HepG2 (cell line): ENCODE measurements at regions not wholly inside any gene's neighbourhood (a gene's known extent, or its start where the extent isn't known, plus 50 kb on each side); places are given as distances from the start of the nearest gene placed in this dataset.
A peak's percentile ranks its signal among the peaks of the same experiment; 100 is the strongest.

ENCODE experiments used
- ELF4 ChIP-seq: sonication (generic); formaldehyde crosslinking; IDR thresholded peaks from 2 replicates; pipeline ENCODE4 v1.5.0; 2020; ENCODE audit warnings: missing genetic modification reagents, mild to moderate bottlenecking, moderate library complexity, borderline replicate concordance
- HNF1A ChIP-seq, 2 experiments: sonication (generic) in 1 of 2; formaldehyde crosslinking in 1 of 2; IDR thresholded peaks; 2 replicates each; pipeline versions ENCODE4 v1.4.0 to v1.6.1; 2016 to 2020; ENCODE audit warnings: borderline replicate concordance in 1 of 2, low read depth in 1 of 2, mild to moderate bottlenecking in 1 of 2, missing genetic modification reagents in 1 of 2
- KMT2B ChIP-seq: IDR thresholded peaks from 2 replicates; pipeline ENCODE4 v1.6.1; 2016; ENCODE audit warnings: missing genetic modification reagents, missing compliant biosample characterization
- LCORL ChIP-seq, 2 experiments: fragments of 450-650 bp in 1 of 2; sonication (generic) in 1 of 2; formaldehyde crosslinking in 1 of 2; IDR thresholded peaks; 2 replicates each; pipeline versions ENCODE4 v1.5.0 to v1.6.1; 2017 to 2020; ENCODE audit warnings: antibody characterized with exemption in 1 of 2, missing genetic modification reagents in 1 of 2
- MYPOP ChIP-seq: sonication (generic); formaldehyde crosslinking; IDR thresholded peaks from 2 replicates; pipeline ENCODE4 v1.8.1; 2023; ENCODE audit warnings: mild to moderate bottlenecking, moderate library complexity, missing genetic modification reagents
- PBX3 ChIP-seq: sonication (generic); formaldehyde crosslinking; IDR thresholded peaks from 2 replicates; pipeline ENCODE4 v1.8.1; 2023; ENCODE audit warnings: missing genetic modification reagents, inconsistent platforms, borderline replicate concordance
- RFX1 ChIP-seq: fragments of 450-650 bp; IDR thresholded peaks from 2 replicates; pipeline ENCODE4 v1.6.1; 2017
- SPEN ChIP-seq: sonication (generic); formaldehyde crosslinking; IDR thresholded peaks from 2 replicates; pipeline ENCODE4 v1.5.1; 2020; ENCODE audit warnings: low read depth, mild to moderate bottlenecking, missing genetic modification reagents
- TAF1 ChIP-seq: sonication (generic); formaldehyde crosslinking; IDR thresholded peaks from 2 replicates; pipeline ENCODE4 v1.4.0; 2020; ENCODE audit warnings: missing genetic modification reagents
- ZNF232 ChIP-seq: sonication (generic); formaldehyde crosslinking; IDR thresholded peaks from 2 replicates; pipeline ENCODE4 v1.4.0; 2020; ENCODE audit warnings: missing genetic modification reagents, borderline replicate concordance
- ZNF331 ChIP-seq: sonication (generic); formaldehyde crosslinking; IDR thresholded peaks from 2 replicates; pipeline ENCODE4 v1.4.0; 2020; ENCODE audit warnings: missing genetic modification reagents
- ZNF547 ChIP-seq: sonication (generic); formaldehyde crosslinking; IDR thresholded peaks from 2 replicates; pipeline ENCODE4 v1.5.1; 2020; ENCODE audit warnings: mild to moderate bottlenecking, missing genetic modification reagents
- ZNF713 ChIP-seq: sonication (generic); formaldehyde crosslinking; IDR thresholded peaks from 2 replicates; pipeline ENCODE4 v1.4.0; 2020; ENCODE audit warnings: mild to moderate bottlenecking, missing genetic modification reagents
- ZNF747 ChIP-seq: sonication (generic); formaldehyde crosslinking; IDR thresholded peaks from 2 replicates; pipeline ENCODE4 v1.8.1; 2023; ENCODE audit warnings: missing genetic modification reagents, mild to moderate bottlenecking, borderline replicate concordance
- ZNF770 ChIP-seq: sonication (generic); formaldehyde crosslinking; IDR thresholded peaks from 2 replicates; pipeline ENCODE4 v1.5.0; 2020; ENCODE audit warnings: mild to moderate bottlenecking, missing genetic modification reagents
- ZNF839 ChIP-seq: sonication (generic); formaldehyde crosslinking; IDR thresholded peaks from 2 replicates; pipeline ENCODE4 v1.4.0; 2020; ENCODE audit warnings: missing genetic modification reagents, mild to moderate bottlenecking, borderline replicate concordance

GRCh38 chr3:72144773-72145505, 360.0 kb upstream of the PROK2 start (continued):
- no peak for TF ChIP-seq LCORL (IDR thresholded peaks at IDR 0.05)
- TF ChIP-seq LCORL (CRISPR knock-in tag; IDR thresholded peaks at IDR 0.05) = peak; percentile 23; the same call in 1 of the 2 replicates
- no peak for TF ChIP-seq TAF1 (CRISPR knock-in tag)
- no peak for TF ChIP-seq SPEN (CRISPR knock-in tag)
- TF ChIP-seq MYPOP (CRISPR knock-in tag) = no peak
- TF ChIP-seq RFX1 = no peak
- TF ChIP-seq ZNF839 (CRISPR knock-in tag) = no peak
- no peak for TF ChIP-seq ZNF713 (CRISPR knock-in tag)
- no peak for TF ChIP-seq ELF4 (CRISPR knock-in tag)
- TF ChIP-seq KMT2B = no peak
- TF ChIP-seq ZNF770 (CRISPR knock-in tag) = no peak
- no peak; the same call in 1 of the 2 replicates for TF ChIP-seq HNF1A (IDR thresholded peaks at IDR 0.05; ENCODE audit: low read depth)
- TF ChIP-seq HNF1A (CRISPR knock-in tag; IDR thresholded peaks at IDR 0.05; ENCODE audit: borderline replicate concordance) = peak; percentile 78; the same call in 1 of the 2 replicates
- TF ChIP-seq ZNF232 (CRISPR knock-in tag) = no peak
- peak; percentile 59; the same call in 1 of the 2 replicates for TF ChIP-seq ZNF331 (CRISPR knock-in tag)
- no peak for TF ChIP-seq ZNF747 (CRISPR knock-in tag)
- TF ChIP-seq PBX3 = no peak
- TF ChIP-seq ZNF547 (CRISPR knock-in tag) = no peak
